DOHH2 (cell line): ENCODE measurements at regions not wholly inside any gene's neighbourhood (a gene's known extent, or its start where the extent isn't known, plus 50 kb on each side); places are given as distances from the start of the nearest gene placed in this dataset.

Experiments
- CTCF ChIP-seq: fragments of 200-600 bp; sonication (generic); IDR thresholded peaks from one replicate; pipeline ENCODE4 v1.5.1; 2014; ENCODE audit warnings: antibody characterized with exemption, mild to moderate bottlenecking, low read depth, low read length; ENCODE audit not compliant: poor library complexity, severe bottlenecking
- EZH2phosphoT487 ChIP-seq: fragments of 200-600 bp; sonication (generic); IDR thresholded peaks from 2 replicates; pipeline ENCODE4 v1.6.1; 2017; ENCODE audit warnings: borderline replicate concordance, mild to moderate bottlenecking, antibody characterized with exemption, low read length, moderate library complexity, mixed read lengths

GRCh38 chr7:25549271-25549921 is 321.1 kb upstream of the NPVF start:
- TF ChIP-seq CTCF (no peak), EZH2phosphoT487 (no peak)
